BJ (cell line): ENCODE measurements at regions not wholly inside any gene's neighbourhood (a gene's known extent, or its start where the extent isn't known, plus 50 kb on each side); places are given as distances from the start of the nearest gene placed in this dataset.

Experiments
- CTCF ChIA-PET: fragments of 350-600 bp; formaldehyde crosslinking; extraction: SDS; loops from one replicate; lab custom pipeline; 2021; ENCODE audit warnings: antibody characterized with exemption, inconsistent platforms; lab: Yijun Ruan, JAX
- POLR2A ChIA-PET: fragments of 300-600 bp; sonication (Branson Sonifier 250); formaldehyde crosslinking; extraction: SDS; loops from one replicate; lab custom pipeline; 2021; ENCODE audit warnings: antibody characterized with exemption; lab: Charles Lee
- DNase-seq: peaks from one replicate; pipeline ENCODE4 v3.0.0-alpha.2; 2011; ENCODE audit warnings: low read depth
- H3K27me3 ChIP-seq: 2 replicates; pipeline ENCODE4 v1.6.0; 2011; ENCODE audit warnings: low read length; ENCODE audit not compliant: control insufficient read depth, insufficient read depth
- H3K36me3 ChIP-seq: 2 replicates; pipeline ENCODE4 v1.5.1; 2011; ENCODE audit warnings: low read length; ENCODE audit not compliant: control insufficient read depth, insufficient read depth
- H3K4me3 ChIP-seq: 2 replicates; pipeline ENCODE4 v1.5.1; 2011; ENCODE audit warnings: low read depth, mild to moderate bottlenecking, control low read depth, low read length
- TF ChIP-seq, protein P1 (sequence below): IDR thresholded peaks from 2 replicates; pipeline ENCODE4 v1.5.1; 2011; ENCODE audit warnings: low read depth, mild to moderate bottlenecking, control low read depth, inconsistent platforms, low read length, moderate library complexity; ENCODE audit not compliant: insufficient read depth

DNA sequence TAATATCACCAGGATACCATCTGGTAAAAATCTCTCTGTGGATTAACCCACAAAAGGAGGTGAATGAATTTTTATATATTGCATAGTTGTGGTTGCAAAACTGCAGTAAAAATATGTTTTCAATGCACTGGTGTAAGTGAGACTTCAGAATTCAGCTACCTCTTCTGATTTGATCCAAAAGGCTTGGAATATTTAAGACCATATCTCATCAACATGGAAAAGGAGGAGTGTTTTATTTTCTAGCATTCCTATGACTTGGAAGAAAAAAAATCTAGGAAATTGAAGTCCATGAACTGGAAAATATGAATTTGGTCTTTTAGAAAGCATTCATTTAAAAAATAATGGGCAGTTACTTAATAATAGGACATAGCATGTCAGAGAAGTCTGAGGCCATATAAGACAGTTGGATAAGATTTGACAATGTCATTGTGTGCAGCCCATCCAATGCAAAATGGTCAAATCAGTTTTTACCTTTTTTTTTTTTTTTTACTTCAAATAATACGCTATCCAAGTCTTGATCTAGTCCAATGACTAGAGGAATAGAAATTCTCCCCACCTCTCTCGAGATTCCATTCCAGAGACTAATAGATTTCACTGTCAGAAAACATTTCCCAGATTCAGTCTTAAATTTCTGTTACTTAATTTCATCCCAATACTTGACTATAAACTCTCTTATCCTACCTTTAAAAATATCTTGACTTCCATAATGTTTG, 364.9 kb upstream of the PMFBP1 start:
- H3K4me3 ChIP-seq = no peak overlapping the region
- ChIA-PET CTCF (no interaction called here), POLR2A (no interaction called here)
- TF ChIP-seq, protein P1, sequence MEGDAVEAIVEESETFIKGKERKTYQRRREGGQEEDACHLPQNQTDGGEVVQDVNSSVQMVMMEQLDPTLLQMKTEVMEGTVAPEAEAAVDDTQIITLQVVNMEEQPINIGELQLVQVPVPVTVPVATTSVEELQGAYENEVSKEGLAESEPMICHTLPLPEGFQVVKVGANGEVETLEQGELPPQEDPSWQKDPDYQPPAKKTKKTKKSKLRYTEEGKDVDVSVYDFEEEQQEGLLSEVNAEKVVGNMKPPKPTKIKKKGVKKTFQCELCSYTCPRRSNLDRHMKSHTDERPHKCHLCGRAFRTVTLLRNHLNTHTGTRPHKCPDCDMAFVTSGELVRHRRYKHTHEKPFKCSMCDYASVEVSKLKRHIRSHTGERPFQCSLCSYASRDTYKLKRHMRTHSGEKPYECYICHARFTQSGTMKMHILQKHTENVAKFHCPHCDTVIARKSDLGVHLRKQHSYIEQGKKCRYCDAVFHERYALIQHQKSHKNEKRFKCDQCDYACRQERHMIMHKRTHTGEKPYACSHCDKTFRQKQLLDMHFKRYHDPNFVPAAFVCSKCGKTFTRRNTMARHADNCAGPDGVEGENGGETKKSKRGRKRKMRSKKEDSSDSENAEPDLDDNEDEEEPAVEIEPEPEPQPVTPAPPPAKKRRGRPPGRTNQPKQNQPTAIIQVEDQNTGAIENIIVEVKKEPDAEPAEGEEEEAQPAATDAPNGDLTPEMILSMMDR = no peak
- H3K36me3 ChIP-seq = no peaks in the 10 kb centered on the region
- H3K27me3 ChIP-seq = no peaks in the 10 kb centered on the region
- peak; percentile 37 for DNase-seq

DNA sequence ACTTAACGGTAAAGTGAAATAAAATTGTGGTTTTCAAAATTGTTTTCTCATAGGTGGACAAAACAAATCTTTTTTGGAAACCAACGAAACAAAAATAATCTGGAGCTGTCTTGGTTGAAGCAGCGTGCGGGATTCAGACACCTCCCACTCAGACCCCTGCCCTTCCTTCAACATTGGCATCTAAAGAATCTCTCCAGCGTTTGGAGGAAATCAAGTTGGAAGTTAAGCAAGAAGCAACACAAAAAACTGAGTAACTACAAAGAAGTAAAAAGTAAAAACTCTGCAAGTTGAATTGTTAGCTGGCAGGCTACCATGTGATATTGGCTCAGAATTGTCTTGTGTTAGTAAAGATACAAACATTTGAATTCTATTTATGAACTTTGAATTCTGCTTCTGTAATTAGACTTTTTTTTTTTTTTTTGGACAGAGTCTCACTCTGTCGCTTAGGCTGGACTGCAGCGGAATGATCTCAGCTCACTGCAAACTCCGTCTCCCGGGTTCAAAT, 361.0 kb upstream of the PMFBP1 start:
- H3K36me3 ChIP-seq = no peaks in the 10 kb centered on the region
- TF ChIP-seq, protein P1 = no peak
- no peak overlapping the region for H3K4me3 ChIP-seq
- ChIA-PET POLR2A (no interaction called here), CTCF (interaction anchor here (0.6 kb wide), 1 partner anchor 701 kb away, joined by 3 read pairs; no protein-coding TSS in a partner anchor)
- DNase-seq = no peak
- H3K27me3 ChIP-seq = no peaks in the 10 kb centered on the region

DNA sequence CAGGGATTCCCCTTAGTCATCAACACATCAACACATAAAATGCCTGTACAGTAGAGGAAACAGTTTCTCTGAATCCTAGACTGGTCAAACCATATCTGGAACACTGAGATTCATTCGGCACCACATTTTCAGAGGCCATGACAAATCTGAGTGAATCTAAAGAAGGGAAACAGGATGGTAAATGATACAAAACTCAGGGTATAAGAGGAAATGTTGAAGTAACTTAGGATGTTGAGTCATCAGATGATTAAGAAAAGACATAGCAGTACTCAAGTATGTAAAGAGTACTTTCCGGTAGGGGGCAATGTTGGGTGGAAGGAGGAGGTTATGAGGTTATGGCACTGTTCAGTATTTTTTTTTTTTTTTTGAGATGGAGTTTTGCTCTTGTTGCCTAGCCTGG, 358.5 kb upstream of the PMFBP1 start:
- TF ChIP-seq, protein P1 = 0 out of 2 replicates have a peak, but pooled peaks have one; percentile 26
- no peak overlapping the region for H3K4me3 ChIP-seq
- ChIA-PET POLR2A (no interaction called here), CTCF (interaction anchor here (0.6 to 0.8 kb wide), 2 partner anchors 10 to 680 kb away, joined by 4 read pairs; no protein-coding TSS in a partner anchor)
- no peaks in the 10 kb centered on the region for H3K36me3 ChIP-seq
- no peak for DNase-seq
- no peaks in the 10 kb centered on the region for H3K27me3 ChIP-seq

DNA sequence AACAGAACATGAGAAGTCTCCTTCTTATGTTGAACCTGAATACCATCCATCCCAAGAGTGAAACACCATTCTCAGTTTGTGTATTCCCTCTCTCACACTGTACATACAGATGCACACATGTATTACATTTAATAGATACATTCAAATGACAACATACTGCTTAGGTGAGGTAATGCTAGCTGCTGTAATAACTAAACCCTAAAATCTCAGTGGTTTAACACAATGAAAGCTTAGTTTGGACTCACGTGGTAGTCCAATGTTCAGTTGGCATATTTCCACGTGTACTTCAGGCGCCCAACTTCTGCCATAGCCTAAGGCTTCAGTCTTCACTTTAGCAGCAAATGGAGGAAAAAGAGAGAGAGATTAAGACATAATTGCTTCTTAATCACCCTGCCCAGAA, 351.1 kb upstream of the PMFBP1 start:
- Histone ChIP-seq H3K27me3 (no peaks in the 10 kb centered on the region), H3K36me3 (no peaks in the 10 kb centered on the region), H3K4me3 (no peak overlapping the region)
- TF ChIP-seq, protein P1 = no peak
- ChIA-PET POLR2A (no interaction called here), CTCF (interaction anchor here (1.0 kb wide), 1 partner anchor 41 kb away, joined by 3 read pairs; no protein-coding TSS in a partner anchor)
- DNase-seq = no peak

DNA sequence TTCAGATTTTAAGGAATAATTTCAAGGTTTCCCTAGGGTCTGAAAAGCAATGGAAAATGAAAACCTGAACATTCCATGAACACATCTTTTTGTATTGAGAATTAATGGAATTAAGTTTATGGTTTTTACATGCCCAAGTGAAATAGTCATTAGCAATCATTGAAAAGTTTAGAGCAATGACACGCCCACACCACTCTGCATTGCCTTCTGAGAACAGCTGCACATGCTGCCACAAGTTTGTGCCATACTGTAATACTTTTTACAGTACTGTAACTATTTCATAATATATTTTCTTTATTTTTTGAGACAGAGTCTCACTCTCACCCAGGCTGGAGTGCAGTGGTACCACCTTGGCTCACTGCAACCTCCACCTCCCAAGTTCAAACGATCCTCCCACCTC, 345.2 kb upstream of the PMFBP1 start:
- CTCF ChIA-PET = interaction anchor here (2.0 kb wide), 1 partner anchor 15 kb away, joined by 7 read pairs; no protein-coding TSS in a partner anchor

More for the DNA sequence above, 345.2 kb upstream of the PMFBP1 start:
- H3K36me3 ChIP-seq = no peaks in the 10 kb centered on the region
- POLR2A ChIA-PET = no interaction called here
- TF ChIP-seq, protein P1 = no peak
- no peak overlapping the region for H3K4me3 ChIP-seq
- no peaks in the 10 kb centered on the region for H3K27me3 ChIP-seq
- no peak for DNase-seq
